ENCODE measurements at regions not wholly inside any gene's neighbourhood (a gene's known extent, or its start where the extent isn't known, plus 50 kb on each side); places are given as distances from the start of the nearest gene placed in this dataset.

DNA sequence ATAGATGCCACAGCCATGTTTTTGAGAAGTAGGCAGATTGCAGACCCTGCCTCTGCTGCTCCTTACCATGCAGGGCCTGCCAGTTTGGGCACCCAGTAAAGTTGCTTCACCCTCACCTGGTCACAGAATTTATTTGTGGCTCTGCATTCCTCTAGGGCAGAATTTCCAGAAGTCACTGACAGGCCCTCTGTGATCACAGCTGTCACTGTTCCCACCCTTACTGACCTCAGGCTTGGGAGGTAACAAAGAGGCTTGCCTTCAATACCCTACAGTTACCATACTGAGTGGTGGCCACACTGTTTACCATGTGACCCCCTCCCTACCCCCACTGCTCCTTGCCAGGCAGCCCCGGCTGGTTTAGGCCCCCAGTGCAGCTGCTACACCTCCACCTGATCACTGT lies 375.1 kb downstream of the SH3BGRL start:
- TF ChIP-seq, protein P1, sequence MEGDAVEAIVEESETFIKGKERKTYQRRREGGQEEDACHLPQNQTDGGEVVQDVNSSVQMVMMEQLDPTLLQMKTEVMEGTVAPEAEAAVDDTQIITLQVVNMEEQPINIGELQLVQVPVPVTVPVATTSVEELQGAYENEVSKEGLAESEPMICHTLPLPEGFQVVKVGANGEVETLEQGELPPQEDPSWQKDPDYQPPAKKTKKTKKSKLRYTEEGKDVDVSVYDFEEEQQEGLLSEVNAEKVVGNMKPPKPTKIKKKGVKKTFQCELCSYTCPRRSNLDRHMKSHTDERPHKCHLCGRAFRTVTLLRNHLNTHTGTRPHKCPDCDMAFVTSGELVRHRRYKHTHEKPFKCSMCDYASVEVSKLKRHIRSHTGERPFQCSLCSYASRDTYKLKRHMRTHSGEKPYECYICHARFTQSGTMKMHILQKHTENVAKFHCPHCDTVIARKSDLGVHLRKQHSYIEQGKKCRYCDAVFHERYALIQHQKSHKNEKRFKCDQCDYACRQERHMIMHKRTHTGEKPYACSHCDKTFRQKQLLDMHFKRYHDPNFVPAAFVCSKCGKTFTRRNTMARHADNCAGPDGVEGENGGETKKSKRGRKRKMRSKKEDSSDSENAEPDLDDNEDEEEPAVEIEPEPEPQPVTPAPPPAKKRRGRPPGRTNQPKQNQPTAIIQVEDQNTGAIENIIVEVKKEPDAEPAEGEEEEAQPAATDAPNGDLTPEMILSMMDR (IDR thresholded peaks at IDR 0.05): no peak
- no peak for TF ChIP-seq POLR2AphosphoS5 (IDR thresholded peaks at IDR 0.05; ENCODE audit: insufficient read depth in 1 of 2, low read depth in 1 of 2)
